ENCODE measurements at regions not wholly inside any gene's neighbourhood (a gene's known extent, or its start where the extent isn't known, plus 50 kb on each side); places are given as distances from the start of the nearest gene placed in this dataset.

GRCh38 chr18:40832362-40832761 is 1122.7 kb upstream of the PIK3C3 start:
- DNase-seq (ENCODE audit: low read depth in 2 of 2) = no peak

- DNase-seq (ENCODE audit: low read depth in 2 of 2) = no peak
Measured at GRCh38 chr18:40824291-40824690, 1130.7 kb upstream of the PIK3C3 start.

- DNase-seq (ENCODE audit: low read depth in 2 of 2) = no peak
Measured at GRCh38 chr18:40821596-40822243, 1133.3 kb upstream of the PIK3C3 start.

- no peak for DNase-seq (ENCODE audit: low read depth in 2 of 2)
Measured at GRCh38 chr18:40812981-40813515, 1142.0 kb upstream of the PIK3C3 start.

GRCh38 chr18:40810372-40810771 is 1144.7 kb upstream of the PIK3C3 start:
- no peak for DNase-seq (ENCODE audit: low read depth in 2 of 2)

GRCh38 chr18:40789286-40789685 is 1165.7 kb upstream of the PIK3C3 start:
- no peak for DNase-seq (ENCODE audit: low read depth in 2 of 2)

- no peak for DNase-seq (ENCODE audit: low read depth in 2 of 2)
Measured at GRCh38 chr18:40782453-40783130, 1172.4 kb upstream of the PIK3C3 start.

- no peak for DNase-seq (ENCODE audit: low read depth in 2 of 2)
Measured at GRCh38 chr18:40769786-40770185, 1185.2 kb upstream of the PIK3C3 start.

- DNase-seq (ENCODE audit: low read depth in 2 of 2) = no peak
Measured at GRCh38 chr18:40760251-40760650, 1194.8 kb upstream of the PIK3C3 start.

- no peak for DNase-seq (ENCODE audit: low read depth in 2 of 2)
Measured at GRCh38 chr18:40754477-40754876, 1200.6 kb upstream of the PIK3C3 start.

- no peak for DNase-seq (ENCODE audit: low read depth in 2 of 2)
Measured at GRCh38 chr18:40752316-40752715, 1202.7 kb upstream of the PIK3C3 start.

GRCh38 chr18:40751186-40751585 is 1203.8 kb upstream of the PIK3C3 start:
- no peak for DNase-seq (ENCODE audit: low read depth in 2 of 2)

GRCh38 chr18:40739029-40739428 is 1216.0 kb upstream of the PIK3C3 start:
- DNase-seq (ENCODE audit: low read depth in 2 of 2) = no peak

GRCh38 chr18:40738321-40738880 is 1216.6 kb upstream of the PIK3C3 start:
- DNase-seq (ENCODE audit: low read depth in 2 of 2) = no peak

GRCh38 chr18:40708726-40709125 is 1246.3 kb upstream of the PIK3C3 start:
- no peak for DNase-seq (ENCODE audit: low read depth in 2 of 2)

- no peak for DNase-seq (ENCODE audit: low read depth in 2 of 2)
Measured at GRCh38 chr18:40707797-40708196, 1247.2 kb upstream of the PIK3C3 start.

- no peak for DNase-seq (ENCODE audit: low read depth in 2 of 2)
Measured at GRCh38 chr18:40698129-40698528, 1256.9 kb upstream of the PIK3C3 start.

GRCh38 chr18:40695526-40695925 is 1259.5 kb upstream of the PIK3C3 start:
- no peak for DNase-seq (ENCODE audit: low read depth in 2 of 2)

- DNase-seq (ENCODE audit: low read depth in 2 of 2) = no peak
Measured at GRCh38 chr18:40692871-40693270, 1262.2 kb upstream of the PIK3C3 start.

- DNase-seq (ENCODE audit: low read depth in 2 of 2) = no peak
Measured at GRCh38 chr18:40690062-40690461, 1265.0 kb upstream of the PIK3C3 start.

GRCh38 chr18:40687399-40687798 is 1267.6 kb upstream of the PIK3C3 start:
- no peak for DNase-seq (ENCODE audit: low read depth in 2 of 2)

GRCh38 chr18:40686836-40687235 is 1268.2 kb upstream of the PIK3C3 start:
- DNase-seq (ENCODE audit: low read depth in 2 of 2) = no peak

GRCh38 chr18:40685219-40685618 is 1269.8 kb upstream of the PIK3C3 start:
- DNase-seq (ENCODE audit: low read depth in 2 of 2) = no peak
